ENCODE measurements at regions not wholly inside any gene's neighbourhood (a gene's known extent, or its start where the extent isn't known, plus 50 kb on each side); places are given as distances from the start of the nearest gene placed in this dataset.

- H3K27me3 Mint-ChIP-seq (ENCODE audit: low read depth) = no peaks in the 10 kb centered on the region
- H3K4me1 Mint-ChIP-seq (ENCODE audit: low read depth) = no peaks in the 10 kb centered on the region
- DNase-seq (ENCODE audit: low spot score) = no peak
- peaks cover 48% of the 10 kb centered on the region for H3K9me3 Mint-ChIP-seq
- no peak overlapping the region for H3K4me3 Mint-ChIP-seq (ENCODE audit: low read depth)
- intact Hi-C loops (cut with micrococcal nuclease) = no loop called here
- H3K36me3 Mint-ChIP-seq (ENCODE audit: low read depth) = no peaks in the 10 kb centered on the region
- H3K27ac Mint-ChIP-seq = no peak overlapping the region
Measured at GRCh38 chr17:54021418-54021817, 198.7 kb downstream of the KIF2B start.

DNA sequence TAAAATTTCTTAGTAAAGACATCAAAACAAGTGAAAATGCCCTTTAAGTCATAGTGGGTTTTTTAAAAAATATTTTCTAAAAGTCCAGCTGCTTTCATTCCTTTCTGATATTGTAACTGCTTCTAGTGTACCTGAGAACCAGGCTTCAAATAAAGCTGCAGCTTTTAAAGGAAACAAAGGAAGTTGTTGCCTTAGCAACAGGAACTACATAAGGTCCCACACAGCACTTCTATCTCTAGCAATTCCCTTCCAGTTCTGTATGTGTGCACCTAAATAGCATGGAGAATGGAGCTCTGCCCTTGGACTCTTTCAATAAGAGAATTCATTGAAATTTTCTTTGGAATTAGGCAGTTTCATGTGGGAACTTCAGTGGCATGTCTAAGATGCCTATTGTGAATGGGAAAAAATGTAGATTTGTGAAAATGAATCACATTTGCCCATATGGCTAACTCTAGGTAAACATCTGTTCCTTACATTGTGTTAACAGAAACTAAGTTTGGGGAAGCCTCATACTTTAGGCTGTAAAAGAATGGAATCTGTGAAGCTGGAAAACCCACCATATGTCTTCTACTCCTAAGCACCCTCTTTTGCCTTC lies 206.4 kb downstream of the KIF2B start:
- H3K27ac Mint-ChIP-seq = no peak overlapping the region
- DNase-seq (ENCODE audit: low spot score) = no peak
- H3K36me3 Mint-ChIP-seq (ENCODE audit: low read depth) = no peaks in the 10 kb centered on the region
- peaks cover 47% of the 10 kb centered on the region for H3K9me3 Mint-ChIP-seq
- H3K27me3 Mint-ChIP-seq (ENCODE audit: low read depth) = no peaks in the 10 kb centered on the region
- intact Hi-C loops (cut with micrococcal nuclease) = no loop called here
- no peaks in the 10 kb centered on the region for H3K4me1 Mint-ChIP-seq (ENCODE audit: low read depth)
- H3K4me3 Mint-ChIP-seq (ENCODE audit: low read depth) = no peak overlapping the region

DNA sequence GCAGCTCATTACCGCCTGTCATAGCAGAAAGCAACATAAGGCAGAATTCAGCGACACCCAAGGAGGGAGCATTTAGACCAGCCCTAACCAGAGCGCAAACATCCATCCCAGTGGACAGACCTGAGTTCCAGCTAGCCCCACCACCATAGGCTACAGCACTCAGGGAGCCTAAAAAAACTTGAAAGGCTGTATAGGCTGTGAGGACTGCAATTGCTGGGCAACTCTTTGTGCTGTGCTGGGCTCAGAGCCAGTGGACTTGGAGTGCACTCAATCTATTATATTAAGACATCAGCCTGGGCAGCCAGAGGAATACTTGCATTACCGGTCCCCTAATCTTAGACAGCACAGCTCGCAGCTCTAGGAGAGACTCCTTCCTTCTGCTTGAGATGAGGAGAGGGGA lies 207.3 kb downstream of the KIF2B start:
- H3K9me3 Mint-ChIP-seq = peaks cover 39% of the 10 kb centered on the region
- H3K27ac Mint-ChIP-seq = no peak overlapping the region
- no peak overlapping the region for H3K4me3 Mint-ChIP-seq (ENCODE audit: low read depth)
- intact Hi-C loops (cut with micrococcal nuclease) = no loop called here
- H3K4me1 Mint-ChIP-seq (ENCODE audit: low read depth) = no peaks in the 10 kb centered on the region
- no peak for DNase-seq (ENCODE audit: low spot score)
- no peaks in the 10 kb centered on the region for H3K36me3 Mint-ChIP-seq (ENCODE audit: low read depth)
- no peaks in the 10 kb centered on the region for H3K27me3 Mint-ChIP-seq (ENCODE audit: low read depth)

DNA sequence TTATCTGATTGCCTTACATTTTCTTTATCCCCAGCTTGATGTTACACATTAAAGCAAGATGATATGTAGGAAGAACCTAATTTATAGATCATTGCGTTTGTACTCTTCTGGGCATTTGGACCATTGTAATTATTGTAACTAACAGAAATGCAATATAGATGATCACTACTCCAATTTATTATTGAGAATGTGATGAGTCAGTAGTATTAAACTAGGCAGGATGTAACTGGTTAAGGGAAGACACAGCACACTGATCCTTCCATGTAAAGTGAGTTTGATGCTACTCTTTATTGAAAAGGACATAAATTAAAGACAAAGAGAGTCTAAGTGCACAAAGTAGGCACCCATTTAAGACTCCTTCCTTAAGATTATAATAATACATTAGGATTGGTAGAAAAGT lies 223.8 kb downstream of the KIF2B start:
- Mint-ChIP-seq H3K27me3 (ENCODE audit: low read depth) (no peaks in the 10 kb centered on the region), H3K4me3 (ENCODE audit: low read depth) (no peak overlapping the region), H3K36me3 (ENCODE audit: low read depth) (no peaks in the 10 kb centered on the region), H3K27ac (no peak overlapping the region), H3K9me3 (peaks cover 30% of the 10 kb centered on the region), H3K4me1 (ENCODE audit: low read depth) (no peaks in the 10 kb centered on the region)
- DNase-seq (ENCODE audit: low spot score) = no peak
- intact Hi-C loops (cut with micrococcal nuclease) = no loop called here

GRCh38 chr17:54063639-54064038 lies 240.9 kb downstream of the KIF2B start:
- no peak for DNase-seq (ENCODE audit: low spot score)
- H3K4me1 Mint-ChIP-seq (ENCODE audit: low read depth) = no peaks in the 10 kb centered on the region
- H3K9me3 Mint-ChIP-seq = peaks cover 44% of the 10 kb centered on the region
- no peaks in the 10 kb centered on the region for H3K27me3 Mint-ChIP-seq (ENCODE audit: low read depth)
- intact Hi-C loops (cut with micrococcal nuclease) = no loop called here
- no peak overlapping the region for H3K27ac Mint-ChIP-seq
- H3K4me3 Mint-ChIP-seq (ENCODE audit: low read depth) = no peak overlapping the region
- no peaks in the 10 kb centered on the region for H3K36me3 Mint-ChIP-seq (ENCODE audit: low read depth)

DNA sequence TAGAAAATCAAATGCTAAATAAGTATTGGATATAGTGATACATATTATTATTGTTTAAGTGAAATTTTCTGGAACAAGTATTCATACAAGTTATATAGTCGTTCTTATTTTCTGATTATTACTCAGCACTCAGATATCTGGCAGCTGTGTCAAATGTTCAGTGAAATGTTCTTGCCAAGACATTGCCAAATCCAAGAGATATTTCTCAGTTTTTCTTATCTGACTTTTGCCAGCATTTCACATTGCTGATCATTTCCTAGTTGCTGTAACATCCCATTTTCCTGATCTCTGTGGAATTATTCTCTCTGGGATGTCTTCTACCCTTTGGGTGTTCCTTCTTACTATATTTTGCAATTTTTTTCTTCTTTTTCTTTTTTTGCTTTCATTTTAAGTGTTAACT lies 262.3 kb downstream of the KIF2B start:
- Mint-ChIP-seq H3K36me3 (ENCODE audit: low read depth) (no peaks in the 10 kb centered on the region), H3K9me3 (peaks cover 60% of the 10 kb centered on the region), H3K27me3 (ENCODE audit: low read depth) (no peaks in the 10 kb centered on the region), H3K4me3 (ENCODE audit: low read depth) (no peak overlapping the region), H3K4me1 (ENCODE audit: low read depth) (no peaks in the 10 kb centered on the region), H3K27ac (no peak overlapping the region)
- intact Hi-C loops (cut with micrococcal nuclease) = no loop called here
- no peak for DNase-seq (ENCODE audit: low spot score)

DNA sequence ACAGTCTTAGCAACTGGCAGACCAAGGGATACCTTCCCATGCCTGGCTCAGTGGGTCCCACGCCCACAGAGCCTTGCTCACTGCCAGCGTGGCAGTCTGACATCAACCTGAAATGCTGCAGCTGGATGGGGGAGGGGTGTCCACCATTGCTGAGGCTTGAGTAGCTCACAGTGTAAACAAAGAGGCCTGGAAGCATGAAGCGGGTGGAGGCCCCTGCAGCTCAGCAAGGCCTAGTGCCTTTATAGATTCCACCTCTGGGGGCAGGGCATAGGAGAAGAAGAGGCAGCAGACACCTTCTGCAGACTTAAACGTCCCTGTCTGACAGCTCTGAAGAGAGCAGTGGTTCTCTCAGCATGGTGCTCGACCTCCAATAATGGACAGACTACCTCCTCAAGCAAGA lies 263.2 kb downstream of the KIF2B start:
- intact Hi-C loops (cut with micrococcal nuclease) = no loop called here

GRCh38 chr17:54096216-54096615 lies 273.5 kb downstream of the KIF2B start:
- peaks cover 32% of the 10 kb centered on the region for H3K9me3 Mint-ChIP-seq
- H3K36me3 Mint-ChIP-seq (ENCODE audit: low read depth) = no peaks in the 10 kb centered on the region
- H3K27ac Mint-ChIP-seq = no peak overlapping the region
- no peaks in the 10 kb centered on the region for H3K27me3 Mint-ChIP-seq (ENCODE audit: low read depth)
- intact Hi-C loops (cut with micrococcal nuclease) = no loop called here
- H3K4me3 Mint-ChIP-seq (ENCODE audit: low read depth) = no peak overlapping the region
- DNase-seq (ENCODE audit: low spot score) = no peak
- H3K4me1 Mint-ChIP-seq (ENCODE audit: low read depth) = no peaks in the 10 kb centered on the region

More for the DNA sequence above, 263.2 kb downstream of the KIF2B start:
- no peak overlapping the region for H3K27ac Mint-ChIP-seq
- no peak overlapping the region for H3K4me3 Mint-ChIP-seq (ENCODE audit: low read depth)
- H3K27me3 Mint-ChIP-seq (ENCODE audit: low read depth) = no peaks in the 10 kb centered on the region
- DNase-seq (ENCODE audit: low spot score) = no peak
- H3K4me1 Mint-ChIP-seq (ENCODE audit: low read depth) = no peaks in the 10 kb centered on the region
- peaks cover 63% of the 10 kb centered on the region for H3K9me3 Mint-ChIP-seq
- H3K36me3 Mint-ChIP-seq (ENCODE audit: low read depth) = no peaks in the 10 kb centered on the region

DNA sequence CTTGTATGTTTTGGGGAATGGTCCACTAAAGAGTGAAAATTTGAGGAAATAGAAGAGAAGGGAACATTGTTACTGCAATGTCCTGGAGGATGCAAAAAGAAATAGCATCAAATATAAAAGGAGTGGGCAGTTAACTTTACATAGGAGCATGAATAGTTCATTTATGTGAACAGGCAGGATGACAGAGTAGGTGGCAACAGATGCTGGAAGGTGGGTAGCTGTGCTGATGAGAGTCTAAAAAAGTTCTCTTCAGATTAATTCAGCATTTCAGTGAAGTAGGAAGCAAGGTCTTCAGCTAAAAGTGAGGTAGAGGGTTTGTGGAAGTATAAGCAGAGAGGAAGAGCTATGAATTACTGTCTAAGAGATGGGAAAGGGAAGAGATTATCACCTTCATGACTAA lies 276.5 kb downstream of the KIF2B start:
- Mint-ChIP-seq H3K27me3 (ENCODE audit: low read depth) (no peaks in the 10 kb centered on the region), H3K27ac (no peak overlapping the region), H3K4me1 (ENCODE audit: low read depth) (no peaks in the 10 kb centered on the region), H3K9me3 (peaks cover 36% of the 10 kb centered on the region), H3K4me3 (ENCODE audit: low read depth) (no peak overlapping the region), H3K36me3 (ENCODE audit: low read depth) (no peaks in the 10 kb centered on the region)
- DNase-seq (ENCODE audit: low spot score) = no peak
- intact Hi-C loops (cut with micrococcal nuclease) = no loop called here

GRCh38 chr17:54102246-54102645 lies 279.5 kb downstream of the KIF2B start:
- peaks cover 51% of the 10 kb centered on the region for H3K9me3 Mint-ChIP-seq
- no peak overlapping the region for H3K27ac Mint-ChIP-seq
- H3K4me1 Mint-ChIP-seq (ENCODE audit: low read depth) = no peaks in the 10 kb centered on the region
- no peaks in the 10 kb centered on the region for H3K27me3 Mint-ChIP-seq (ENCODE audit: low read depth)
- no peaks in the 10 kb centered on the region for H3K36me3 Mint-ChIP-seq (ENCODE audit: low read depth)
- no peak overlapping the region for H3K4me3 Mint-ChIP-seq (ENCODE audit: low read depth)
- intact Hi-C loops (cut with micrococcal nuclease) = no loop called here
- DNase-seq (ENCODE audit: low spot score) = no peak

DNA sequence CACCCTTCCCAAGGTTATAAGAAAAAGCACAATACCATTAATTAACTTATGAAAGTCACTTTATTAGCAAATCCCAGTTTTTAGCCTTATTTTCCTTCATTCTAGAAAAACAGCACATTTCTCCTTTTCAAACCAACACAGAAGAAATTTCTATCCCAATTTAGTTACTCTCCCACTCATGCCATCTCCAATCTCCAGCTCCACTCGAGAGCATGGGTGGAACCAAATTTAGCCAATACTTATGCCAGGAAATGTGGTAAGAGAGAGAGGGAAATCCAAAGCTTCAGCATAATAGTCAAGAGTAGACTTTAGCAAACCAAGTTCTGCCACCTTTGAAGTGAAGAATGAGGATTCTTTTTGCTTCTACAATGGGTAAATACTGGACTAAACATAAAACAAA lies 288.8 kb downstream of the KIF2B start:
- no peaks in the 10 kb centered on the region for H3K36me3 Mint-ChIP-seq (ENCODE audit: low read depth)
- no peaks in the 10 kb centered on the region for H3K4me1 Mint-ChIP-seq (ENCODE audit: low read depth)
- H3K4me3 Mint-ChIP-seq (ENCODE audit: low read depth) = no peak overlapping the region
- H3K27me3 Mint-ChIP-seq (ENCODE audit: low read depth) = no peaks in the 10 kb centered on the region
- DNase-seq (ENCODE audit: low spot score) = no peak
- H3K27ac Mint-ChIP-seq = no peak overlapping the region
- intact Hi-C loops (cut with micrococcal nuclease) = no loop called here
- H3K9me3 Mint-ChIP-seq = peaks cover 37% of the 10 kb centered on the region

- Mint-ChIP-seq H3K27ac (no peak overlapping the region), H3K36me3 (ENCODE audit: low read depth) (no peaks in the 10 kb centered on the region), H3K4me3 (ENCODE audit: low read depth) (no peak overlapping the region), H3K27me3 (ENCODE audit: low read depth) (no peaks in the 10 kb centered on the region), H3K9me3 (peaks cover 22% of the 10 kb centered on the region), H3K4me1 (ENCODE audit: low read depth) (no peaks in the 10 kb centered on the region)
- DNase-seq (ENCODE audit: low spot score) = no peak
- intact Hi-C loops (cut with micrococcal nuclease) = no loop called here
Measured at GRCh38 chr17:54117452-54117851, 294.7 kb downstream of the KIF2B start.

GRCh38 chr17:54124456-54124855 lies 301.7 kb downstream of the KIF2B start:
- Mint-ChIP-seq H3K4me3 (ENCODE audit: low read depth) (no peak overlapping the region), H3K27me3 (ENCODE audit: low read depth) (no peaks in the 10 kb centered on the region), H3K9me3 (peaks cover 52% of the 10 kb centered on the region), H3K4me1 (ENCODE audit: low read depth) (no peaks in the 10 kb centered on the region), H3K36me3 (ENCODE audit: low read depth) (no peaks in the 10 kb centered on the region), H3K27ac (no peak overlapping the region)
- DNase-seq (ENCODE audit: low spot score) = no peak
- intact Hi-C loops (cut with micrococcal nuclease) = no loop called here

GRCh38 chr17:54153423-54153822 lies 330.7 kb downstream of the KIF2B start:
- Mint-ChIP-seq H3K27ac (no peak overlapping the region), H3K36me3 (ENCODE audit: low read depth) (no peaks in the 10 kb centered on the region), H3K27me3 (ENCODE audit: low read depth) (no peaks in the 10 kb centered on the region), H3K9me3 (peaks cover 38% of the 10 kb centered on the region), H3K4me1 (ENCODE audit: low read depth) (no peaks in the 10 kb centered on the region), H3K4me3 (ENCODE audit: low read depth) (no peak overlapping the region)
- intact Hi-C loops (cut with micrococcal nuclease) = no loop called here
- DNase-seq (ENCODE audit: low spot score) = no peak
